SK-N-SH (cell line): ENCODE measurements at regions not wholly inside any gene's neighbourhood (a gene's known extent, or its start where the extent isn't known, plus 50 kb on each side); places are given as distances from the start of the nearest gene placed in this dataset.

Experiments
- CTCF ChIA-PET: fragments of 300-600, 350-600 bp; formaldehyde crosslinking; extraction: SDS; loops from one replicate; lab custom pipeline; 2021; lab: Yijun Ruan, JAX
- POLR2A ChIA-PET: fragments of 350-600 bp; sonication (Branson Sonifier 250); formaldehyde crosslinking; extraction: SDS; loops from one replicate; lab custom pipeline; 2020; ENCODE audit warnings: antibody characterized with exemption, inconsistent platforms; lab: Yijun Ruan, JAX
- DNase-seq: peaks from one replicate; pipeline ENCODE4 v3.0.0; 2012
- H2AFZ ChIP-seq: fragments of 200-600 bp; sonication (generic); 2 replicates; pipeline ENCODE4 v1.8.1; 2016; ENCODE audit warnings: antibody characterized with exemption, mild to moderate bottlenecking, low read depth
- H3F3A ChIP-seq: fragments of 200-600 bp; sonication (generic); replicated peaks from 2 replicates; pipeline ENCODE3; 2016; ENCODE audit warnings: antibody characterized with exemption, mild to moderate bottlenecking; ENCODE audit not compliant: insufficient read depth
- H3K27ac ChIP-seq, 2 experiments: fragments of 200-500 bp in 1 of 2; fragments of 200-600 bp in 1 of 2; sonication (Bioruptor generic) in 1 of 2; sonication (generic), shearing (Covaris generic) in 1 of 2; 2 replicates each; pipeline versions ENCODE4 v1.5.1 to v1.6.1; 2014 to 2016; ENCODE audit warnings: low read depth in 2 of 2, inconsistent platforms in 1 of 2, low read length in 1 of 2, mild to moderate bottlenecking in 1 of 2, mixed read lengths in 1 of 2
- H3K27me3 ChIP-seq: fragments of 200-600 bp; sonication (generic), shearing (Covaris generic); 2 replicates; pipeline ENCODE4 v1.6.1; 2016; ENCODE audit warnings: mixed run types; ENCODE audit not compliant: insufficient read depth
- H3K36me3 ChIP-seq, 2 experiments: fragments of 200-500 bp in 1 of 2; fragments of 200-600 bp in 1 of 2; sonication (Bioruptor generic) in 1 of 2; sonication (generic) in 1 of 2; replicated peaks in 1 of 2; 2 replicates each; pipeline versions ENCODE3 to v1.5.1; 2014 to 2016; ENCODE audit warnings: low read length in 1 of 2, mild to moderate bottlenecking in 1 of 2; ENCODE audit not compliant: insufficient read depth in 2 of 2, control insufficient read depth in 1 of 2
- H3K4me1 ChIP-seq, 2 experiments: fragments of 200-500 bp in 1 of 2; fragments of 200-600 bp in 1 of 2; sonication (Bioruptor generic) in 1 of 2; sonication (generic), shearing (Covaris generic) in 1 of 2; 2 replicates each; pipeline versions ENCODE4 v1.5.1 to v1.6.1; 2014 to 2016; ENCODE audit warnings: low read depth in 1 of 2, low read length in 1 of 2, mixed run types in 1 of 2; ENCODE audit not compliant: insufficient read depth in 2 of 2, control insufficient read depth in 1 of 2
- H3K4me2 ChIP-seq: fragments of 200-600 bp; sonication (generic), shearing (Covaris generic); 2 replicates; pipeline ENCODE4 v1.6.1; 2017; ENCODE audit warnings: mixed run types
- H3K4me3 ChIP-seq, 2 experiments: fragments of 200-500 bp in 1 of 2; fragments of 200-600 bp in 1 of 2; sonication (Bioruptor generic) in 1 of 2; sonication (generic), shearing (Covaris generic) in 1 of 2; 2 replicates each; pipeline versions ENCODE4 v1.5.1 to v1.8.1; 2014 to 2016; ENCODE audit warnings: low read depth in 2 of 2, inconsistent platforms in 1 of 2, low read length in 1 of 2, mild to moderate bottlenecking in 1 of 2, mixed read lengths in 1 of 2, moderate library complexity in 1 of 2
- H3K79me2 ChIP-seq: fragments of 200-600 bp; sonication (generic); 2 replicates; pipeline ENCODE4 v1.8.1; 2017; ENCODE audit warnings: mild to moderate bottlenecking; ENCODE audit not compliant: insufficient read depth
- H3K9ac ChIP-seq: fragments of 200-600 bp; sonication (generic); 2 replicates; pipeline ENCODE4 v1.6.1; 2017; ENCODE audit warnings: mixed run types
- H3K9me2 ChIP-seq: fragments of 200-600 bp; sonication (generic); 2 replicates; pipeline ENCODE4 v1.6.1; 2017; ENCODE audit warnings: mixed run types
- H3K9me3 ChIP-seq: fragments of 200-600 bp; sonication (generic); 2 replicates; pipeline ENCODE4 v1.6.1; 2017; ENCODE audit warnings: mixed run types, mild to moderate bottlenecking, moderate library complexity
- H4K20me1 ChIP-seq: fragments of 200-600 bp; sonication (generic); 2 replicates; pipeline ENCODE4 v1.6.1; 2017; ENCODE audit warnings: mild to moderate bottlenecking, mixed run types; ENCODE audit not compliant: insufficient read depth
- CHD2 ChIP-seq: fragments of 150-350 bp; IDR thresholded peaks from 2 replicates; pipeline ENCODE4 v1.6.1; 2018; ENCODE audit warnings: low read length; ENCODE audit not compliant: partially characterized antibody
- FOSL2 ChIP-seq: IDR thresholded peaks from 2 replicates; pipeline ENCODE4 v1.4.0; 2012; ENCODE audit warnings: low read depth, mild to moderate bottlenecking, moderate library complexity, borderline replicate concordance
- GATA2 ChIP-seq: sonication (generic); formaldehyde crosslinking; IDR thresholded peaks from 2 replicates; pipeline ENCODE4 v1.5.0; 2020; ENCODE audit warnings: mild to moderate bottlenecking, missing genetic modification reagents
- IRF3 ChIP-seq: fragments of 150-350 bp; IDR thresholded peaks from 2 replicates; pipeline ENCODE4 v1.6.1; 2016; ENCODE audit warnings: mild to moderate bottlenecking, low read depth, low read length
- JUND ChIP-seq: IDR thresholded peaks from 2 replicates; pipeline ENCODE4 v1.4.0; 2012
- MEF2A ChIP-seq: IDR thresholded peaks from 2 replicates; pipeline ENCODE4 v1.4.0; 2012; ENCODE audit warnings: low read depth, borderline replicate concordance
- NRF1 ChIP-seq: IDR thresholded peaks from 2 replicates; pipeline ENCODE4 v1.6.1; 2012; ENCODE audit warnings: low read depth, mild to moderate bottlenecking, low read length
- PBX3 ChIP-seq: IDR thresholded peaks from 2 replicates; pipeline ENCODE4; 2012
- POLR2AphosphoS5 ChIP-seq: IDR thresholded peaks from 2 replicates; pipeline ENCODE4 v1.6.1; 2012; ENCODE audit warnings: low read depth, low read length
- RAD21 ChIP-seq: IDR thresholded peaks from 2 replicates; pipeline ENCODE4 v1.6.1; 2012; ENCODE audit warnings: mild to moderate bottlenecking, low read length
- RCOR1 ChIP-seq: fragments of 150-350 bp; IDR thresholded peaks from 2 replicates; pipeline ENCODE4 v1.6.1; 2017; ENCODE audit warnings: antibody characterized with exemption, low read length
- RXRA ChIP-seq: IDR thresholded peaks from 2 replicates; pipeline ENCODE4 v1.4.0; 2012; ENCODE audit warnings: low read depth, mild to moderate bottlenecking, borderline replicate concordance
- SIN3A ChIP-seq: IDR thresholded peaks from 2 replicates; pipeline ENCODE4 v1.6.1; 2012; ENCODE audit warnings: low read depth, mild to moderate bottlenecking, low read length, moderate library complexity, borderline replicate concordance
- YY1 ChIP-seq: IDR thresholded peaks from 2 replicates; pipeline ENCODE4 v1.4.0; 2012; ENCODE audit warnings: low read depth, mild to moderate bottlenecking
- WGBS: methylation state at CpG from one replicate; pipeline ENCODE4 v1.1.6; 2017; ENCODE audit warnings: low lambda C conversion rate; 5-methylcytosine and 5-hydroxymethylcytosine counted together
- TF ChIP-seq, protein P1 (sequence below): IDR thresholded peaks from 2 replicates; pipeline ENCODE4 v1.4.0; 2012; ENCODE audit warnings: low read depth, borderline replicate concordance

DNA sequence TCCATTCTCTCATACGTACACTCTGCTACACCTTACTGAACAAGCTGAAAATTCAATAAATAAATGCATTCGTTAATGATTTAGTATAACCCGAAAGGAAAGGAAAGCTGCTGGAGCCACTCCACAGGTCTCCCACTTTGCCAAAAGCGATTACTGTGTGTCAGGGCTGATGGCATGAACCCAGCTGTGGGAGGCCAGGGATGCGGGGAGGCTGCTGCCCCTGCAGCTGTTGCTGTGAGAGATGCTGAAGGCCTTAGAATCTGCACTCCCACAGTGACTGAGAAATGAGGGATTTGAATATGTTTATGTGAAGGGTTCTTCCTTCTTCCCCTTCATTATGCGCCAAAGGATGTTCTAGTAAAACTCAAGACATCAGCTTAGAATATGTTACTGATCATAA is 58.7 kb upstream of the NBEA start:
- Histone ChIP-seq H3K9ac (no peak overlapping the region), H3K79me2 (no peaks in the 10 kb centered on the region), H3K9me2 (no peaks in the 10 kb centered on the region), H3K4me3 (no peak overlapping the region), H4K20me1 (no peaks in the 10 kb centered on the region), H3K4me2 (no peak overlapping the region), H3K4me1 (no peaks in the 10 kb centered on the region; a peak in 3 of 4 replicates), H3K9me3 (no peaks in the 10 kb centered on the region), H3K36me3 (no peaks in the 10 kb centered on the region), H3K27ac (no peak overlapping the region), H3F3A (peaks cover 7% of the 10 kb centered on the region), H2AFZ (no peak overlapping the region), H3K27me3 (no peaks in the 10 kb centered on the region)
- POLR2A ChIA-PET = no interaction called here
- 74% methylated on average over 6 of the region's 6 CpGs for WGBS
- CTCF ChIA-PET = interaction anchor here (0.7 to 1.6 kb wide), 2 partner anchors 16 to 281 kb away, joined by 3 to 4 read pairs; no protein-coding TSS in a partner anchor
- no peak for DNase-seq
- TF ChIP-seq, protein P1, sequence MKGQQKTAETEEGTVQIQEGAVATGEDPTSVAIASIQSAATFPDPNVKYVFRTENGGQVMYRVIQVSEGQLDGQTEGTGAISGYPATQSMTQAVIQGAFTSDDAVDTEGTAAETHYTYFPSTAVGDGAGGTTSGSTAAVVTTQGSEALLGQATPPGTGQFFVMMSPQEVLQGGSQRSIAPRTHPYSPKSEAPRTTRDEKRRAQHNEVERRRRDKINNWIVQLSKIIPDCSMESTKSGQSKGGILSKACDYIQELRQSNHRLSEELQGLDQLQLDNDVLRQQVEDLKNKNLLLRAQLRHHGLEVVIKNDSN = no peak
- TF ChIP-seq RCOR1 (no peak), PBX3 (no peak), GATA2 (CRISPR knock-in tag) (no peak), JUND (no peak), MEF2A (no peak), RXRA (no peak), FOSL2 (no peak), NRF1 (no peak), POLR2AphosphoS5 (no peak), IRF3 (no peak), RAD21 (no peak), YY1 (no peak)

DNA sequence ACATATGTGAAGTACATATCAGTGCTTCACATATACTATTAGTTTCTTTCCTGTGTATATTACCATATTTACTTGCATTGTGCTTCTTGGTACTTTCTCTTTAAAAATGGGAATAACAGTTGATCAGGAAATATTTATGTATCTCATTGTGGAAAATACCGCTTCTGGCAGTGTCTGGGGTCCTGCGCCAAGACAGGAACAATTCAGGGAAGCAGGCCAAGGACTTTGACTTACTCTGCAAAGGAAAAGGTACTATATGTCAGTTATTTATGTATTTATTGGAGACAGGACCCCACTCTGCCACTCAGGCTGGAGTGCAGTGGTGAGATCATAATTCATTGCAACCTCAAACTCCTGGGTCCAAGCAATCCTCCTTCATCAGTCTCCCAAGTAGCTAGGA is 57.7 kb upstream of the NBEA start:
- H3K27ac ChIP-seq = no peak overlapping the region
- peaks cover 7% of the 10 kb centered on the region for H3F3A ChIP-seq
- H3K9me3 ChIP-seq = no peaks in the 10 kb centered on the region
- no peaks in the 10 kb centered on the region for H3K9me2 ChIP-seq
- no peak overlapping the region for H3K9ac ChIP-seq
- H2AFZ ChIP-seq = no peak overlapping the region
- no peaks in the 10 kb centered on the region for H3K27me3 ChIP-seq
- CTCF ChIA-PET = no interaction called here
- POLR2A ChIA-PET = no interaction called here
- no peaks in the 10 kb centered on the region for H4K20me1 ChIP-seq
- H3K36me3 ChIP-seq = no peaks in the 10 kb centered on the region
- no peak overlapping the region for H3K4me3 ChIP-seq
- H3K4me1 ChIP-seq = no peaks in the 10 kb centered on the region; a peak in 3 of 4 replicates
- DNase-seq = no peak
- 92% methylated on average over 2 of the region's 2 CpGs for WGBS
- TF ChIP-seq JUND = no peak
- TF ChIP-seq CHD2 = no peak
- no peak for TF ChIP-seq PBX3
- TF ChIP-seq MEF2A = no peak
- TF ChIP-seq SIN3A = no peak
- no peak for TF ChIP-seq POLR2AphosphoS5
- no peak overlapping the region for H3K4me2 ChIP-seq
- H3K79me2 ChIP-seq = no peaks in the 10 kb centered on the region
